ENCODE measurements at regions not wholly inside any gene's neighbourhood (a gene's known extent, or its start where the extent isn't known, plus 50 kb on each side); places are given as distances from the start of the nearest gene placed in this dataset.
"Not testable (repeated sequence)": the region's sequence is repeated elsewhere in the genome, so short reads cannot be mapped to it uniquely, and the experiment has no call there.

- DNase-seq: no peak
These were observed 82.9 kb downstream of the LAS1L start for GRCh38 chrX:65451663-65452062.

GRCh38 chrX:65420154-65420553 lies 114.4 kb downstream of the LAS1L start:
- DNase-seq: no peak

GRCh38 chrX:65407662-65408061 lies 126.9 kb downstream of the LAS1L start:
- DNase-seq: not testable (repeated sequence)

- no peak for DNase-seq
These were observed 127.4 kb downstream of the LAS1L start for GRCh38 chrX:65407157-65407626.

DNA sequence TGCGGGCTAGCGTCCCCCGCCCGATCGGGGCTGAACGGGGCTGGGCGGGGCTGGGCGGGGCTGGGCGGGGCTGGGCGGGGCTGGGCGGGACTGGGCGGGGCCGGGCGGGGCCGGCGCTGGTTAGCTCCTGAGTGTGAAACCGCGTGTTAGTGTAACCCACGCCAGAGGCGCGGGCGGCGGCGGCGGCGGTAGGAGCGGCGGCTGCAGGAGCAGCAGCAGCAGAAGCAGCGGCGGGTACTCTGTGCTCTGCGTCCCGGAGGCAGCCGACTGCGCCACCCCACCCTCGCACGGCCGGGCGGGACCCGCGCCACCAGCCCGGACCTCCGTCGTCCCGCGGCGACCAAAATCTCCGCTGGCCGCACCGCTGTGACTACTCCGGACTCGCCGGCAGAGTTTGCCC lies 128.1 kb downstream of the LAS1L start:
- DNase-seq: peak in 5 of 58 donors; percentile 0 to 9 (median 2)

- DNase-seq: no peak
These were observed 142.3 kb downstream of the LAS1L start for GRCh38 chrX:65392284-65392683.

DNA sequence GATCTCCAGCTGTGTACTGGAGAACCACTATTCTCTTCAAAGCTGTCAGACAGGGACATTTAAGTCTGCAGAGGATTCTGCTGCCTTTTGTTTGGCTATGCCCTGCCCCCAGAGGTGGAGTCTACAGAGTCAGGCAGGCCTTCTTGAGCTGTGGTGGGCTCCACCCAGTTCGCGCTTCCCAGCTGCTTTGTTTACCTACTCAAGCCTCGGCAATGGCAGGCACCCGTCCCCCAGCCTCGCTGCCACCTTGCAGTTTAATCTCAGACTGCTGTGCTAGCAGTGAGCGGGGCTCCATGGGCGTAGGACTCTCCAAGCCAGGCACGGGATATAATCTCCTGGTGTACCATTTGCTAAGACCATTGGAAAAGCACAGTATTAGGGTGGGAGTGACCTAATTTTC lies 145.5 kb downstream of the LAS1L start:
- not testable (repeated sequence) for DNase-seq

Data from anterior cingulate cortex (tissue), 58 donors.